Endothelial cell of umbilical vein (primary cell): ENCODE measurements at regions not wholly inside any gene's neighbourhood (a gene's known extent, or its start where the extent isn't known, plus 50 kb on each side); places are given as distances from the start of the nearest gene placed in this dataset.

Experiments used
- BruUV-seq: library from RNA; stranded (reverse); fragments of 400-500 nt; replicated peaks from 2 replicates; lab custom pipeline; 2021; lab: Mats Ljungman, UMichigan
- CTCF ChIA-PET: fragments of 300-600, 350-600 bp; sonication (Branson Sonifier 250); formaldehyde crosslinking; loops from one replicate; lab custom pipeline; 2021; ENCODE audit warnings: antibody characterized with exemption, inconsistent platforms; lab: Charles Lee
- POLR2A ChIA-PET: fragments of 300-600, 350-600 bp; sonication (Branson Sonifier 250); formaldehyde crosslinking; loops from one replicate; lab custom pipeline; 2021; ENCODE audit warnings: antibody characterized with exemption, inconsistent platforms; lab: Charles Lee
- DNase-seq: peaks from one replicate; pipeline ENCODE4 v3.0.0-alpha.2; 2011; ENCODE audit warnings: low read depth, low spot score
- FAIRE-seq: peaks from 2 replicates; lab custom pipeline; 2011; peaks lifted over from hg19 to GRCh38; lab: Jason Lieb, UNC
- H2AFZ ChIP-seq: 2 replicates; pipeline ENCODE4 v1.6.0; 2012; ENCODE audit warnings: low read depth, low read length, control low read depth, inconsistent platforms
- H3K27ac ChIP-seq: 2 replicates; pipeline ENCODE4 v1.5.1; 2011; ENCODE audit warnings: low read depth, mild to moderate bottlenecking, control low read depth, low read length, moderate library complexity; ENCODE audit not compliant: insufficient read depth
- H3K27me3 ChIP-seq, 2 experiments: 2 replicates each; pipeline versions ENCODE4 v1.6.0 to v1.6.1; 2011; ENCODE audit warnings: low read length in 2 of 2, mixed read lengths in 1 of 2; ENCODE audit not compliant: control insufficient read depth in 2 of 2, insufficient read depth in 2 of 2
- H3K36me3 ChIP-seq, 2 experiments: 2 replicates in 1 of 2; 3 replicates in 1 of 2; pipeline ENCODE4 v1.5.1; 2011; ENCODE audit warnings: low read length in 2 of 2, mild to moderate bottlenecking in 1 of 2, moderate library complexity in 1 of 2; ENCODE audit not compliant: control insufficient read depth in 2 of 2, insufficient read depth in 2 of 2; ENCODE audit errors: extremely low read depth in 1 of 2
- H3K4me1 ChIP-seq: 3 replicates; pipeline ENCODE4 v1.5.1; 2011; ENCODE audit warnings: mild to moderate bottlenecking, low read length; ENCODE audit not compliant: control insufficient read depth, insufficient read depth; ENCODE audit errors: extremely low read depth
- H3K4me2 ChIP-seq: 2 replicates; pipeline ENCODE4 v1.6.1; 2011; ENCODE audit warnings: low read length, control low read depth, mixed read lengths; ENCODE audit not compliant: insufficient read depth
- H3K4me3 ChIP-seq, 3 experiments: fragments of 200-600 bp in 1 of 3; sonication (generic), shearing (Covaris generic) in 1 of 3; replicated peaks in 1 of 3; 2 replicates each; pipeline ENCODE4 v1.5.1; 2011 to 2016; ENCODE audit warnings: control low read depth in 3 of 3, low read length in 3 of 3, mild to moderate bottlenecking in 2 of 3, inconsistent platforms in 1 of 3, low read depth in 1 of 3, moderate library complexity in 1 of 3; ENCODE audit not compliant: insufficient read depth in 1 of 3
- H3K79me2 ChIP-seq: 2 replicates; pipeline ENCODE4 v1.6.0; 2012; ENCODE audit warnings: low read length, inconsistent platforms; ENCODE audit not compliant: control insufficient read depth, insufficient read depth
- H3K9ac ChIP-seq: replicated peaks from 2 replicates; pipeline ENCODE3; 2011; ENCODE audit warnings: low read length, control low read depth; ENCODE audit not compliant: insufficient read depth; ENCODE audit errors: extremely low read depth
- H3K9me1 ChIP-seq: replicated peaks from 3 replicates; pipeline ENCODE4 v1.6.0; 2011; ENCODE audit warnings: mild to moderate bottlenecking, low read length; ENCODE audit not compliant: control insufficient read depth, insufficient read depth; ENCODE audit errors: extremely low read depth
- H3K9me3 ChIP-seq: replicated peaks from 2 replicates; pipeline ENCODE4 v1.5.1; 2012; ENCODE audit warnings: low read length, inconsistent platforms; ENCODE audit not compliant: control insufficient read depth, insufficient read depth
- H4K20me1 ChIP-seq: replicated peaks from 2 replicates; pipeline ENCODE3; 2011; ENCODE audit warnings: mild to moderate bottlenecking, low read length; ENCODE audit not compliant: control insufficient read depth, insufficient read depth; ENCODE audit errors: extremely low read depth
- CTCF ChIP-seq, 2 donors: IDR thresholded peaks; 1 replicate in 1 of 2; 2 replicates in 1 of 2; pipeline ENCODE4 v1.5.1; 2011; ENCODE audit warnings: low read length in 2 of 2, mild to moderate bottlenecking in 2 of 2, moderate library complexity in 2 of 2, control low read depth in 1 of 2, inconsistent platforms in 1 of 2, low read depth in 1 of 2; ENCODE audit not compliant: insufficient read depth in 1 of 2; ENCODE audit errors: extremely low read depth in 1 of 2
- EZH2 ChIP-seq: IDR thresholded peaks from 2 replicates; pipeline ENCODE4 v1.6.1; 2012; ENCODE audit warnings: borderline replicate concordance, low read depth, mild to moderate bottlenecking, moderate library complexity, low read length, inconsistent platforms; ENCODE audit not compliant: severe bottlenecking
- FOS ChIP-seq: IDR thresholded peaks from 2 replicates; pipeline ENCODE4 v1.6.1; 2011; ENCODE audit warnings: mild to moderate bottlenecking, low read length, moderate library complexity, borderline replicate concordance; ENCODE audit not compliant: insufficient read depth
- GATA2 ChIP-seq: IDR thresholded peaks from 2 replicates; pipeline ENCODE4 v1.7.0; 2011; ENCODE audit warnings: low read depth, mild to moderate bottlenecking, moderate library complexity, mixed read lengths, low read length; ENCODE audit not compliant: insufficient read length, insufficient read depth
- JUN ChIP-seq: IDR thresholded peaks from 2 replicates; pipeline ENCODE4 v1.6.1; 2011; ENCODE audit warnings: borderline replicate concordance, low read depth; ENCODE audit not compliant: insufficient read length, insufficient read depth
- MAX ChIP-seq: IDR thresholded peaks from 2 replicates; pipeline ENCODE4 v1.6.1; 2011; ENCODE audit not compliant: insufficient read depth, insufficient read length
- MYC ChIP-seq: IDR thresholded peaks from one replicate; pipeline ENCODE4 v1.6.1; 2011; ENCODE audit warnings: mild to moderate bottlenecking, low read depth, low read length
- POLR2A ChIP-seq: IDR thresholded peaks from 2 replicates; pipeline ENCODE4 v1.6.1; 2012; ENCODE audit warnings: low read depth, mild to moderate bottlenecking, control low read depth, low read length
- POLR2AphosphoS5 ChIP-seq: IDR thresholded peaks from 2 replicates; pipeline ENCODE4 v1.6.1; 2012; ENCODE audit warnings: low read depth, mild to moderate bottlenecking, control low read depth, low read length, moderate library complexity; ENCODE audit not compliant: insufficient read depth
- dilution Hi-C: fragments of 300-500 bp; cut with MboI; formaldehyde crosslinking; loops from one replicate; pipeline ENCODE4 v1.15.0; 2019; ENCODE audit warnings: low sequenced_read_pairs; ENCODE audit not compliant: extremely low pct_ligation_motif_present
- intact Hi-C: fragments of 100-400 bp; cut with micrococcal nuclease; formaldehyde crosslinking; loops from one replicate; pipeline ENCODE4 v1.10.0; 2022

- TF ChIP-seq POLR2AphosphoS5 (no peak), MAX (no peak), FOS (no peak), POLR2A (no peak), JUN (no peak), GATA2 (no peak)
- Histone ChIP-seq H3K9ac (no peak overlapping the region), H3K4me3 (no peak overlapping the region), H3K4me2 (no peak overlapping the region), H3K9me1 (no peaks in the 10 kb centered on the region), H3K79me2 (no peaks in the 10 kb centered on the region), H3K27me3 (no peaks in the 10 kb centered on the region), H3K4me1 (no peaks in the 10 kb centered on the region), H4K20me1 (no peaks in the 10 kb centered on the region), H3K36me3 (no peaks in the 10 kb centered on the region), H2AFZ (no peak overlapping the region), H3K27ac (no peak overlapping the region), H3K9me3 (no peaks in the 10 kb centered on the region)
- dilution Hi-C loops (no loop called here), intact Hi-C loops (no loop called here)
- POLR2A ChIA-PET: no interaction called here
- CTCF ChIA-PET: no interaction called here
- BruUV-seq: no TSS peak
- no peak for FAIRE-seq
- no peak for DNase-seq
These were observed 94.2 kb upstream of the SFSWAP start for GRCh38 chr12:131616738-131617137.

GRCh38 chr12:131617179-131617578 is 93.7 kb upstream of the SFSWAP start:
- no peaks in the 10 kb centered on the region for H3K9me1 ChIP-seq
- H3K9me3 ChIP-seq: no peaks in the 10 kb centered on the region
- no peak overlapping the region for H2AFZ ChIP-seq
- H3K4me1 ChIP-seq: no peaks in the 10 kb centered on the region
- no peaks in the 10 kb centered on the region for H3K36me3 ChIP-seq
- H3K4me3 ChIP-seq: no peak overlapping the region
- H3K79me2 ChIP-seq: no peaks in the 10 kb centered on the region
- no peak for FAIRE-seq
- ChIA-PET CTCF (no interaction called here), POLR2A (no interaction called here)
- no peak overlapping the region for H3K9ac ChIP-seq
- dilution Hi-C loops (no loop called here), intact Hi-C loops (no loop called here)
- TF ChIP-seq POLR2A (no peak), POLR2AphosphoS5 (no peak), MYC (no peak), JUN (no peak), EZH2 (no peak), MAX (no peak), CTCF (IDR thresholded peaks at IDR 0.05; ENCODE audit: extremely low read depth in 1 of 2, insufficient read depth in 1 of 2, low read depth in 1 of 2, low read length in 2 of 2) (no peak), FOS (no peak)
- H3K27me3 ChIP-seq: no peaks in the 10 kb centered on the region
- H4K20me1 ChIP-seq: no peaks in the 10 kb centered on the region
- BruUV-seq: no TSS peak
- H3K4me2 ChIP-seq: no peak overlapping the region
- no peak overlapping the region for H3K27ac ChIP-seq
- no peak for DNase-seq
